ENCODE measurements at regions not wholly inside any gene's neighbourhood (a gene's known extent, or its start where the extent isn't known, plus 50 kb on each side); places are given as distances from the start of the nearest gene placed in this dataset.

GRCh38 chr13:83732755-83733154 is 149.5 kb downstream of the SLITRK1 start:
- H3K27me3 ChIP-seq = no peaks in the 10 kb centered on the region
- no peak for TF ChIP-seq POLR2A (IDR thresholded peaks at IDR 0.05)
- no peak overlapping the region for H3K4me3 ChIP-seq
- WGBS, 4 donors = 47 to 63% (median 50%) methylated on average over 3 of the region's 3 CpGs
- intact Hi-C loops (cut with DNase I) = no loop called here
- H3K27ac ChIP-seq = no peak overlapping the region
- H3K36me3 ChIP-seq (replicated peaks in 1 of 2) = no peaks in the 10 kb centered on the region
- H3K4me1 ChIP-seq (replicated peaks in 1 of 2) = no peaks in the 10 kb centered on the region
- no peak for DNase-seq
- H3K9me3 ChIP-seq (replicated peaks in 1 of 3) = no peaks in the 10 kb centered on the region

DNA sequence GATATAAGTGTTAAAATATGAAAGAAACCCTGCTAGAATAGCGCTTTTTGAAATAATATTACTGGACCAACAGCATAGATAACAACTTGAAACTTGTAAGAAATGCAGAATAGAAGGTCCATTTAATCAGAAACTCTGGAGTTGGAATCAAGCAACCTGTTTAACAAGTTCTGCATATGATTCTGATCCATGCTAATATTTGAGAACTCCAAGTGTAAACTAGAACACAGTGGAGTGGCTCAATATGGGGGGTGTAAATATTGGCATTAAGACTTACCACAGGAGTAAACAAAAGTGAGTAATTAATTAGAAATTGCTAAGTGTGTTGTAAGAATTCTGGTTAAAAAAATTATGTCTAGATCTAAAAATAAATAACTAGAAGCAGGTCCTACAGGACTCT is 151.2 kb downstream of the SLITRK1 start:
- Histone ChIP-seq H3K9me3 (replicated peaks in 1 of 3) (no peaks in the 10 kb centered on the region), H3K27me3 (no peaks in the 10 kb centered on the region), H3K4me1 (replicated peaks in 1 of 2) (no peaks in the 10 kb centered on the region), H3K4me3 (no peak overlapping the region), H3K36me3 (replicated peaks in 1 of 2) (no peaks in the 10 kb centered on the region), H3K27ac (no peak overlapping the region)
- 83 to 89% (median 88%) methylated on average over 1 of the region's 1 CpG for WGBS, 4 donors
- TF ChIP-seq, protein P1, sequence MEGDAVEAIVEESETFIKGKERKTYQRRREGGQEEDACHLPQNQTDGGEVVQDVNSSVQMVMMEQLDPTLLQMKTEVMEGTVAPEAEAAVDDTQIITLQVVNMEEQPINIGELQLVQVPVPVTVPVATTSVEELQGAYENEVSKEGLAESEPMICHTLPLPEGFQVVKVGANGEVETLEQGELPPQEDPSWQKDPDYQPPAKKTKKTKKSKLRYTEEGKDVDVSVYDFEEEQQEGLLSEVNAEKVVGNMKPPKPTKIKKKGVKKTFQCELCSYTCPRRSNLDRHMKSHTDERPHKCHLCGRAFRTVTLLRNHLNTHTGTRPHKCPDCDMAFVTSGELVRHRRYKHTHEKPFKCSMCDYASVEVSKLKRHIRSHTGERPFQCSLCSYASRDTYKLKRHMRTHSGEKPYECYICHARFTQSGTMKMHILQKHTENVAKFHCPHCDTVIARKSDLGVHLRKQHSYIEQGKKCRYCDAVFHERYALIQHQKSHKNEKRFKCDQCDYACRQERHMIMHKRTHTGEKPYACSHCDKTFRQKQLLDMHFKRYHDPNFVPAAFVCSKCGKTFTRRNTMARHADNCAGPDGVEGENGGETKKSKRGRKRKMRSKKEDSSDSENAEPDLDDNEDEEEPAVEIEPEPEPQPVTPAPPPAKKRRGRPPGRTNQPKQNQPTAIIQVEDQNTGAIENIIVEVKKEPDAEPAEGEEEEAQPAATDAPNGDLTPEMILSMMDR (IDR thresholded peaks at IDR 0.05) = no peak
- TF ChIP-seq POLR2A (IDR thresholded peaks at IDR 0.05) = no peak
- no peak for DNase-seq
- intact Hi-C loops (cut with DNase I) = no loop called here

GRCh38 chr13:83730674-83731073 is 151.6 kb downstream of the SLITRK1 start:
- TF ChIP-seq POLR2A (IDR thresholded peaks at IDR 0.05) = no peak
- TF ChIP-seq, protein P1 (IDR thresholded peaks at IDR 0.05) = no peak
- WGBS, 4 donors = 84 to 89% (median 88%) methylated on average over 6 of the region's 6 CpGs

DNA sequence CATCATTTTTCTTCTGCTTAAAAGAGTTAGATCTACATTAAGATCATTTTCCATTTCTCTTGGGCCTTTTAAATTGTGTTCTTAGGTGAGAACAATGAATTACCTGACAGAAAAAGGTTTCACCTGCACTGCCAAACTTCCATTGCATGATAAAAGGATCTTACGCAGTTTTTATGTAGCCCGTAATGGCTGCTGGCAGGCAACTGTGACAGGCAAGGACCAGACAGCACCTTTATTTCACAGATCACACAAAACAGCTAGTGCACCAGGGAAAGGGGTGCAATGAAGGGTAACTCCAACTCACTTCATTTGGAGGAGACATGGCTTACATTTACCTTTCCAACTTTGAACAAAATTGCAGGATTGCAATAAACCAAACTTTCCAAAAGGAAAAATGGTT is 159.8 kb downstream of the SLITRK1 start:
- H3K4me3 ChIP-seq = no peak overlapping the region
- TF ChIP-seq POLR2A (IDR thresholded peaks at IDR 0.05) = no peak
- intact Hi-C loops (cut with DNase I) = no loop called here
- H3K4me1 ChIP-seq (replicated peaks in 1 of 2) = no peaks in the 10 kb centered on the region
- no peaks in the 10 kb centered on the region for H3K36me3 ChIP-seq (replicated peaks in 1 of 2)
- H3K9me3 ChIP-seq (replicated peaks in 1 of 3) = no peaks in the 10 kb centered on the region
- no peak overlapping the region for H3K27ac ChIP-seq
- 86 to 93% (median 92%) methylated on average over 2 of the region's 2 CpGs for WGBS, 4 donors
- H3K27me3 ChIP-seq = no peaks in the 10 kb centered on the region
- no peak for DNase-seq

More at GRCh38 chr13:83730674-83731073, 151.6 kb downstream of the SLITRK1 start:
- Histone ChIP-seq H3K27me3 (no peaks in the 10 kb centered on the region), H3K9me3 (replicated peaks in 1 of 3) (no peaks in the 10 kb centered on the region), H3K36me3 (replicated peaks in 1 of 2) (no peaks in the 10 kb centered on the region), H3K4me1 (replicated peaks in 1 of 2) (no peaks in the 10 kb centered on the region), H3K4me3 (no peak overlapping the region), H3K27ac (no peak overlapping the region)
- DNase-seq = no peak
- intact Hi-C loops (cut with DNase I) = no loop called here

GRCh38 chr13:83716121-83716520 is 166.2 kb downstream of the SLITRK1 start:
- 83 to 100% (median 92%) methylated on average over 6 of the region's 6 CpGs for WGBS, 4 donors
- intact Hi-C loops (cut with DNase I) = no loop called here
- TF ChIP-seq, protein P1 (IDR thresholded peaks at IDR 0.05) = no peak
- no peak for TF ChIP-seq POLR2A (IDR thresholded peaks at IDR 0.05)
- no peak overlapping the region for H3K27ac ChIP-seq
- no peak for DNase-seq
- H3K4me3 ChIP-seq = no peak overlapping the region
- H3K36me3 ChIP-seq (replicated peaks in 1 of 2) = no peaks in the 10 kb centered on the region
- no peaks in the 10 kb centered on the region for H3K4me1 ChIP-seq (replicated peaks in 1 of 2)
- no peaks in the 10 kb centered on the region for H3K27me3 ChIP-seq
- H3K9me3 ChIP-seq (replicated peaks in 1 of 3) = no peaks in the 10 kb centered on the region
